IMR-90 (cell line): ENCODE measurements at regions not wholly inside any gene's neighbourhood (a gene's known extent, or its start where the extent isn't known, plus 50 kb on each side); places are given as distances from the start of the nearest gene placed in this dataset.

Experiments used
- BHLHE40 ChIP-seq: fragments of 150-350 bp; IDR thresholded peaks from 2 replicates; pipeline ENCODE4 v1.6.1; 2016; ENCODE audit warnings: mild to moderate bottlenecking, low read depth, low read length
- CHD1 ChIP-seq: IDR thresholded peaks from 2 replicates; pipeline ENCODE4 v1.6.1; 2012; ENCODE audit warnings: low read depth, low read length, improper control_type of control experiment
- ELK1 ChIP-seq: fragments of 150-350 bp; IDR thresholded peaks from 2 replicates; pipeline ENCODE4 v1.6.1; 2016; ENCODE audit warnings: low read depth, mild to moderate bottlenecking, low read length, moderate library complexity, borderline replicate concordance
- MAFK ChIP-seq: IDR thresholded peaks from 2 replicates; pipeline ENCODE4 v1.6.1; 2012; ENCODE audit warnings: low read depth, low read length, improper control_type of control experiment
- MXI1 ChIP-seq: IDR thresholded peaks from 2 replicates; pipeline ENCODE4 v1.6.1; 2012; ENCODE audit warnings: low read depth, mild to moderate bottlenecking, low read length, moderate library complexity, borderline replicate concordance
- POLR2A ChIP-seq: IDR thresholded peaks from 2 replicates; pipeline ENCODE4 v1.6.1; 2012; ENCODE audit warnings: mild to moderate bottlenecking, low read depth, low read length
- SMC3 ChIP-seq: fragments of 150-350 bp; IDR thresholded peaks from 2 replicates; pipeline ENCODE4 v1.6.1; 2016; ENCODE audit warnings: low read depth, mild to moderate bottlenecking, antibody characterized with exemption, low read length, moderate library complexity
- USF2 ChIP-seq: fragments of 150-350 bp; IDR thresholded peaks from 2 replicates; pipeline ENCODE4 v1.6.1; 2017; ENCODE audit warnings: mild to moderate bottlenecking, antibody characterized with exemption, low read length, low read depth
- TF ChIP-seq, protein P1 (sequence below): conservative IDR thresholded peaks from 2 replicates; pipeline ENCODE4 v1.5.1; 2012; ENCODE audit warnings: mild to moderate bottlenecking, low read depth, low read length, improper control_type of control experiment

DNA sequence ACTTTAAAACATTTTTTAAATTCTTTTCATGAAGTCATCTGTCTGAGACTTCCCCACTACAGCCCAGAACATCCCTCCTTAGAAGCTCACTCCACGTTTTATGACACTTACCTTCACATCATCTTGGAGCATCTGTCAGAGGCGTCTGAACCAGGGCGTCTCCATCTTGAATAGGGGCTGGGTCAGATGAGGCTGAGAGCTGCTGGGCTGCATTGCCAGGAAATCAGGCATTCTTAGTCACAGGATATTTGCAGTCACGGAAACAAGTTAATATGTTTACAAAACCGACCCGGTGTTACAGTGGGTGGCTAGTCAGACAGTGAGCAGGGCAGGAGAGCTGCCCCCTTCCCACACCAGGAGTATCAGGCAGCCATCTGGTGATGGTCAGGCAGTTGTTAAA is 456.5 kb downstream of the FBXO15 start:
- TF ChIP-seq, protein P1, sequence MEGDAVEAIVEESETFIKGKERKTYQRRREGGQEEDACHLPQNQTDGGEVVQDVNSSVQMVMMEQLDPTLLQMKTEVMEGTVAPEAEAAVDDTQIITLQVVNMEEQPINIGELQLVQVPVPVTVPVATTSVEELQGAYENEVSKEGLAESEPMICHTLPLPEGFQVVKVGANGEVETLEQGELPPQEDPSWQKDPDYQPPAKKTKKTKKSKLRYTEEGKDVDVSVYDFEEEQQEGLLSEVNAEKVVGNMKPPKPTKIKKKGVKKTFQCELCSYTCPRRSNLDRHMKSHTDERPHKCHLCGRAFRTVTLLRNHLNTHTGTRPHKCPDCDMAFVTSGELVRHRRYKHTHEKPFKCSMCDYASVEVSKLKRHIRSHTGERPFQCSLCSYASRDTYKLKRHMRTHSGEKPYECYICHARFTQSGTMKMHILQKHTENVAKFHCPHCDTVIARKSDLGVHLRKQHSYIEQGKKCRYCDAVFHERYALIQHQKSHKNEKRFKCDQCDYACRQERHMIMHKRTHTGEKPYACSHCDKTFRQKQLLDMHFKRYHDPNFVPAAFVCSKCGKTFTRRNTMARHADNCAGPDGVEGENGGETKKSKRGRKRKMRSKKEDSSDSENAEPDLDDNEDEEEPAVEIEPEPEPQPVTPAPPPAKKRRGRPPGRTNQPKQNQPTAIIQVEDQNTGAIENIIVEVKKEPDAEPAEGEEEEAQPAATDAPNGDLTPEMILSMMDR: no peak
- peak; percentile 66 for TF ChIP-seq POLR2A
- no peak for TF ChIP-seq MXI1
- TF ChIP-seq SMC3: no peak
- peak; percentile 46; the same call in 1 of the 2 replicates for TF ChIP-seq BHLHE40
- no peak for TF ChIP-seq ELK1
- TF ChIP-seq USF2: peak; percentile 37; the same call in 1 of the 2 replicates
- no peak for TF ChIP-seq MAFK
- TF ChIP-seq CHD1: 0 out of 2 replicates have a peak, but pooled peaks have one; percentile 63
